GM23338 (cell line): ENCODE measurements at regions not wholly inside any gene's neighbourhood (a gene's known extent, or its start where the extent isn't known, plus 50 kb on each side); places are given as distances from the start of the nearest gene placed in this dataset.

Experiments
- EZH2 ChIP-seq: fragments of 200-600 bp; sonication (generic); IDR thresholded peaks from one replicate; pipeline ENCODE4 v1.8.0; 2017; ENCODE audit warnings: antibody characterized with exemption, mild to moderate bottlenecking, low read depth; ENCODE audit not compliant: unreplicated experiment
- POLR2AphosphoS5 ChIP-seq: IDR thresholded peaks from 2 replicates; pipeline ENCODE4 v1.6.1; 2016; ENCODE audit warnings: antibody characterized with exemption, low read depth

DNA sequence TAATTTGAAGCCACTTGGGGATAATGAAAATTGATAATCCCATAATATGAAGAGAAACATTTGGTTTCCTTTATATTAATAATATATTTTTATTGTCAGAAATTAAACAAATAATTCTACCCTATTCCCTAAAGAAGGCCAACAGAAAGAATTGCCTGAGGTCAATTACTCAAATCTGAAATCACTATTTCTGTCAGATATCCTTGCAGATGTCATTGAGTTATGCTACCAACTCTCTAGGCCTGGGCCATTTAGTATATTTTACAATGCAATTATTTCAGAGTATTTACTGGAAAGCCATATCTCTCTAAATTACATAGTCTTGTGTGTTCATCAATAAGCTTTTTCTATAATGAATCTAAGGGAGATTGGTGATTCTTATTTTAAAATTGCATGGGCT is 498.1 kb downstream of the KIF20B start:
- TF ChIP-seq EZH2 (no peak), POLR2AphosphoS5 (no peak)
